ENCODE measurements at regions not wholly inside any gene's neighbourhood (a gene's known extent, or its start where the extent isn't known, plus 50 kb on each side); places are given as distances from the start of the nearest gene placed in this dataset.
A peak's percentile ranks its signal among the peaks of the same experiment; 100 is the strongest.

GRCh38 chr12:25752710-25753309 is 199.7 kb upstream of the LMNTD1 start:
- no peak for FAIRE-seq
- TF ChIP-seq CTCF (IDR thresholded peaks at IDR 0.05; ENCODE audit: insufficient read depth, missing control alignments): no peak
- DNase-seq (ENCODE audit: insufficient read length, low spot score): no peak

- TF ChIP-seq CTCF (IDR thresholded peaks at IDR 0.05; ENCODE audit: insufficient read depth, missing control alignments): no peak
- no peak for DNase-seq (ENCODE audit: insufficient read length, low spot score)
- FAIRE-seq: no peak
These were observed 202.3 kb upstream of the LMNTD1 start for GRCh38 chr12:25755136-25755970.

DNA sequence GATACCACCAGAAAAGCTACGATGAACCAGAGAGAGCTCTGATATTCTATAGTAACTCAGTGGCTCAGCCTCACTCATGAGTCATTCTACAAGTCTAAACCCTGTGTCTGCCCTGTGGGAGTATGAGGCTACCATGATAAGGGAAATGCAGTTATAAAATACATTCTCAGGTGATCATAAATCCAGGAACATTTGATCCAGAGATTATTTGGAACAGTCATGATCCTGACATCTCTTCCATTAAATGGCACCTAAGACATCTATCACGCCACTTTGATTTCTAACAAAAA is 202.6 kb upstream of the RASSF8 start:
- DNase-seq (ENCODE audit: insufficient read length, low spot score) (no peak), FAIRE-seq (no peak)
- no peak for TF ChIP-seq CTCF (IDR thresholded peaks at IDR 0.05; ENCODE audit: insufficient read depth, missing control alignments)

DNA sequence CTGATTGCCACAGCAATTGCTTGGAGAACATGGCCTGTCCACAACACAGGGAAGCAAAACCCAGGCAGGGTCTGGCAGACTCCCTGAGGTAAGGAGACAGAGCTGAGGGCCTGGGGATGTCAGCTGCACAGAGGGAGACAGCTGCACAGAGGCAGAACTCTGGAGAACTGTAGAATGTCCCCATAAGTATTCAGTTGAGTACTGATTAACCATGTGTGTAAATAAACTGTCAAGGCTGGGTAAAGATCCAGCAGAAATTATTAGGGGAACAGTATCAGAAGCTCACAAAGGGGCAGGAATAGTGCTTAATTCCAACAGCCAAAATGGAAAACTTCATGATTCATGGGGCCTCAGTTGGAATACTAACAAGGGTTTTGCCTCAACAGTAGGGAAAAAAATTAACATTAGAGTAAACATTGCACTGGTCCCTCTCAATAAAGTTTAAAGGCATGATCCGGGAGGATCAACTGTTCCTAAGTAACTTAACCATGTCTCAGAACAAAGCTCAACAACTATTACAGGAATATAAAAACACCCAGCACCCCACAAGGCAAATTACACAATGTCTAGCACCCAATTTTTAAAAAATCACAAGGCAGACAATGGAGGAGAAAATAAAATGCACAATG is 201.3 kb upstream of the RASSF8 start:
- no peak for TF ChIP-seq CTCF (IDR thresholded peaks at IDR 0.05; ENCODE audit: insufficient read depth, missing control alignments)
- FAIRE-seq (no peak), DNase-seq (ENCODE audit: insufficient read length, low spot score) (no peak)

- FAIRE-seq: no peak
- DNase-seq (ENCODE audit: insufficient read length, low spot score): no peak
- TF ChIP-seq CTCF (IDR thresholded peaks at IDR 0.05; ENCODE audit: insufficient read depth, missing control alignments): no peak
These were observed 198.7 kb upstream of the RASSF8 start for GRCh38 chr12:25759752-25760151.

DNA sequence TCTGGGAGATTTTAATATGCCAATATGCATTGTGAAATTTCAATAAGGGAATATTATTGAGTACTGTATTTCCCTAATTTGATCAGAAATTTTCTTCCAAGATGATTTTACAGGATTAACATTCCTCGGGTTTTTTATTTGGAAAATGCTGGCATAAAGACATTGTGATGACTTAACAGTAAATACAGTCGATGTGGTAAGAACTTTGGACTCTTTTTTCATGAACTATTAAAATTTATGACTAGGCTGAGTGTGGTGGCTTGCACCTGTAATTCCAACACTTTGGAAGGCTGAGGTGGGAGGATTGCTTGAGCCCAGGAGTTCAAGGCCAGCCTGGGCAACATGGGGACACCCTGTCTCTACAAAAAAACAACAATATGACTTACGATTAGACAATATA is 197.1 kb upstream of the RASSF8 start:
- DNase-seq (ENCODE audit: insufficient read length, low spot score) (no peak), FAIRE-seq (no peak)
- TF ChIP-seq CTCF (IDR thresholded peaks at IDR 0.05; ENCODE audit: insufficient read depth, missing control alignments): no peak

- DNase-seq (ENCODE audit: insufficient read length, low spot score) (no peak), FAIRE-seq (peak; percentile 11)
- no peak for TF ChIP-seq CTCF (IDR thresholded peaks at IDR 0.05; ENCODE audit: insufficient read depth, missing control alignments)
These were observed 194.1 kb upstream of the RASSF8 start for GRCh38 chr12:25764409-25764808.
